ENCODE measurements at regions not wholly inside any gene's neighbourhood (a gene's known extent, or its start where the extent isn't known, plus 50 kb on each side); places are given as distances from the start of the nearest gene placed in this dataset.
A peak's percentile ranks its signal among the peaks of the same experiment; 100 is the strongest.

DNA sequence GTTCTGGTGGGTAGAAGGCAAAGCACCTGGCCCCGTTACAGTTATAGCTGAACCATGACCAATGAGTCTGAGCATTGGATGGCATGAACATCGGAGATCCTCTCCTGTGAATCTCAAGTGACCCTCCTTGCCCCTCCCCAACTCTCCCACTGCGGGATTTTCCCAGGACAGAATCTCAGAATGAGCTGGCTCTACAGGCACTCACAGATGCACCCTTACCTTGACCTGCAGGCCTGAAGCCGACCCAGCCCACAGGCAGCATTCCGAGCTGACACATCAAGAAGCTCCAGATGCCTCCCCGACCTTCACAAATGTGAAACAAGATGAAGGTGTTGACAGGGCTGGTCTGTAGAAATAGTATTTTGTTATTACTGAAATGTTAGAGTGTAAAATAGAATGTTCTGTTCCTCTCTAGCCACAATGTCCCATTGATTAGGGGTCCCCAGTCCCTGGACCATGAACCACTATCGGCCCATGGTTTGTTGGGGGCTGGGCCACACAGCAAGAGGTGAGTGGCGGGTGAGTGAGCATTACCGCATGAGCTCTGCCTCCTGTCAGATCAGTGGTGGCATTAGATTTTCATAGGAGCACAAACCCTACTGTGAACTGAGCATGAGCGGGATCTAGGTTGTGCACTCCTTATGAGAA is 263.4 kb downstream of the AUH start:
- DNase-seq, result no peak

DNA sequence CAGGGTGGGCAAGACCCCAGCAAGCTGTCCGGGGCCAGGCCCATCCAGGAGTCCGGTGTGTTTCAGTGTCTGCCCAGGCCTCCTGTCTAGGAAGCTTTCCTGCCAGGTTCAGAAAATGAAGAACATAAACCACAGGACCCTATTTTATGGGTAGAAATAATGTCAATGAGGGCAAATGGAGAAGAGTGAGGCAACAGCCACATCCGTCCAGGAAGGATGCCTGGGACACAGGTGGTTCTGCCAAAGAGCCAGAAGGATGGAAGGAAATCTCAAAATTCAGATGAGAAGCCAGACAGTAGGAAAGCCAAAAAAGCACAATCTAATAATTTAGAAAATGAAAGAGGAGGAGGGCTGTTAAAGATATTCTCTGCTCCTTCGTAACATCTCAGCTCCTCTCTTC is 262.3 kb downstream of the AUH start:
- DNase-seq, result no peak

DNA sequence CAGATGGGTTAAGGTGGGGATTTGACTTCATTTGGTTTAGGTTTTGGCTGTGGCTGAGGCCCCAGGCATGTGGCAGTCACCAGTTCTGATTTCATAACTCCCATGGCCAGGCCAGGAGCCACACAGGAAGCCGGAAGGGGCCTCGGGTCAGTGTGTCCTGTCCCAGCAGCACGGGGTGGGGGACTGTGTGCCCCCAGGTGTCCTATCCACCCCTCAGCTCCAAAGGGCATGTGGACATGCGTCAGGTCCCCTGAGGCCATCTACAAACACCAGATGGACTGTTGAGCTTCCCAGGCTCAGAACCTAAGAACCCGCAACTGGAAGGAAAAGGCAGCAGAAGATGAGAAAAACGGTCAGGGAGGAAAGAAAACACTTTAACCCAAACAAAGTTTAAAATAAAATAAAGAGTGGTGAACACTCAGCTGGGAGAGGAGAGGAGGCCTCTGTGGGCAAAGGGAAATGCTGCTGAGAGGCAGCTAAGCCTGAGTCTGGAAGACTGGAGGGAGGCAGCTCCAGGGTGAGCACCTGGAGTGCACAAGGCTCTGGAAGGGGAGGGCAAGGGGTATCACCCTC is 260.8 kb downstream of the AUH start:
- DNase-seq, result peak in 1 of 2 donors; percentile 39

DNA sequence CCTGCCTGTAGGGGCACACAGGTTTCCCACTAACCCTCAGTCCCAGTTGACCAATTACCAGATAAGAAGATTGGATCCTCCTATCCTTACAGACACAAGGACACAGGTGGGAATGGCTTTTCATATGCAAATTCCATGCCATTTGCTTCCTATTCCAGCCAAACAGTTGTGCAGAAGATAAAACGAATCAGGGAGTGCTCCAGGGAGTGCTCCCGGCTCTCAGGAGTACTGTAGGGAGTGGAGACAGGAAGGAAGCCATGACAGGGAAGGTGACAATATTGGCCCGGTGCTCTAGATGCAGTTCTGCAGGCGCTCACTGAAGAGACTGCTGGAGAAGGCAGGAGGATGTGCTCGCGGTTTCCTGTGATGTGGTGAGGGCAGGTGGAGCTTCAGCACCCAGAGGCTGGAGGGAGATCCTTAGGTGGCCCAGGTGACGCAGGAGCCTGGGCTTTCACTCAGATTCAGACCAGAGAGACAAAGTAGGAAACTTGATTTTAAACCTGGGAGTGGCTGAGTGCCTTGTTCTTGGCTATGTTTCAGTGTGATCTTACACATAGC is 260.0 kb downstream of the AUH start:
- no peak for DNase-seq

DNA sequence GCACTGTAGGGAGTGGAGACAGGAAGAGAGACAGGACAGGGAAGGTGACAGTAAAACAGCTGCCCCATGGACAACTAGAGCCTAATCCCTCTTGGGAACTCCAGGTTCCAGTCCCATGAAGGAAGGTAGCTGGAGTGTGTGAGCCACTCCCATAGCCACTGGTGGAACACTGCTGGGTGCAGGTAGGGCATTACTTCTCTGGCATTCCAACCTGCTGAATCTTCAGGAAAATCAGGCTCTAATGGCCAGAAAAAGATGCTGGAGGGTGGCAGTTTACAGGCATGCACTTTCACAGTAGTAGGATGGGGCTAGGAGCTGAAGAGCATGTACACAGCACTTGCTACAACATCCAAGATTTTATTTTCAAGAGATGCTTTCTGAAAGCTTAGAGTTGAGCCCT is 259.4 kb downstream of the AUH start:
- no peak for DNase-seq

DNA sequence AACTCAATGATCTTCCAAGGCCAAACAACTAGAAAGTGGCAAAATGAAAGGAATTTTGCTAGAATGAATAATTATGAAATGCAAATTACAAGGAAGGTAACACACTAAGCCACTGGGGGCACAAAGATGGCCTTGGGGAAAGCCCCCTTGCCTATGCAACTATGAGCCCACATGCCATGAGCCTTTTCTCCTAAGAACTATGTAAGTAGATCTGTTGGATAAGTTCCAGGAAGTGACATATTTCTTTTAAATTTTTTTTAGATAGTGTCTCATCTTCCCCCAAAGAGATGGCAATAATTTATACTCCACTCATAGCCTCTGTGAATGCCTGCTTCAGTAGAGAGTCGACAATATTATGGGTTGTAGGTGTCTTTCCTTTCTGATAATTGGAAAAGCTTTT is 257.8 kb downstream of the AUH start:
- no peak for DNase-seq

DNA sequence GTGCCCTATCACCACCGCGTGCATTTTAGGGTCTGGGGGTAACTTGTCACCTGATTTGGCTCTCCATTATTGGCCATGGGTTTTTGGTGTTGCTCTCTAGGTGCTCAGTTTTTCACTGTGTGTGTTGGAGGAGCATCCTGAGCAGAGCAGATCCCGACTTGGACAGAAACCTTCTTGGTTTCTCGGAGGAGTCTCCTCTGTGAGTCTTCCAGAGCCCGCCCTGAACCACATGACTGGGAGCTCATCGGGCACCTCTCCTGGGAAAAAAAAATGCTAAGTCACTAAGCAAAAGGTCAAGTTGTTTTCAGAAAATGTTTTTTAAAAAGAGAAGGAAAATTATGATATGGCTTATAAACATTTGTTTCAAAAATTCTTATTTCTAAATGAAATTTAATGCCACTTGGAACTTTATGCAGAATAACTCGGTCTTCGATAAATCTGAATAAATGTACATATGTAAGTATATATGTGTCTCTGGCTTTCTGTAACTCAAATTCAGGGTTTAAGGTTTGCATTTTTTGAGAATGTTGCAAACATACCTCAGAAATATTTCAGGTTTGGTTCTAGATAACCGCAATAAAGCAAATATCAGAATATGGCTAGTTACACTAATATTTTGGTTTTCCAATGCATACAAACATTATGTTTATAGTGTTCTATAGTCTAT is 255.2 kb downstream of the AUH start:
- DNase-seq, result no peak

DNA sequence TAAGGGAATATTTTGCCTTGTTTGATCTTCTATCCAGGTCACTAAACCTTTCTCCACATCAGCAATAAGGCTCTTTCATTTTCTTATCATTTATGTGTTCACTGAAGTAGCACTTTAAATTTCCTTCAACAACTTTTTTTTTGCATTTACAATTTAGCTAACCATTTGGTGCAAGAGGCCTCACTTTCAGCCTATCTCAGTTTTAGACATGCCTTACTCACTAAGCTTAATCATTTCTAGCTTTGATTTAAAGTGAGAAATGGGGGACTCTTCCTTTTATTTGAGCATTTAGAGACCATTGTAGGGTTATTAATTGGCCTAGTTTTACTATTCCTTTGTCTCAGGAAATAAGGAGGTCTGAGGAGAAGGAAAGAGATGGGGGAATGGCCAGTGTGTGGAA is 250.5 kb downstream of the AUH start:
- DNase-seq, result no peak

DNA sequence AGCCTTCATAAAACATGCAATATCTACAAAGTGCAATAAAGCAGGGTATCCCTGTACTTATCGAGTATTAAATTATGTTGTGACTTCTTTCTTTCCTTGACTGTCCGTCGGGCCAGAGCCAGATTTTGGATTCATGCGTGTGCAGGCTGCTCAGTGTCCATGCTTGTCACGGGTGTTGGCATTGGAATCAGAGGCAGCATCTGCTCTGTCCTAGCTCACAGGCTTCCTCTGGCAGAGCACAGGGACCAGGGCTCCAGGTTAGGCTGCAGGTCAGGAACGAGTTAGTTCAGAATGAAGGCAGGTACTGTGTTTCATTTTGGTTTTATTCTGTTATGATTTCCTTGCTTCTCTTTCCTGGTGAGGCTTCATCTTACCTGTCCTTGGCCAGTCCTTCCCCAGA is 249.8 kb downstream of the AUH start:
- DNase-seq, result no peak

DNA sequence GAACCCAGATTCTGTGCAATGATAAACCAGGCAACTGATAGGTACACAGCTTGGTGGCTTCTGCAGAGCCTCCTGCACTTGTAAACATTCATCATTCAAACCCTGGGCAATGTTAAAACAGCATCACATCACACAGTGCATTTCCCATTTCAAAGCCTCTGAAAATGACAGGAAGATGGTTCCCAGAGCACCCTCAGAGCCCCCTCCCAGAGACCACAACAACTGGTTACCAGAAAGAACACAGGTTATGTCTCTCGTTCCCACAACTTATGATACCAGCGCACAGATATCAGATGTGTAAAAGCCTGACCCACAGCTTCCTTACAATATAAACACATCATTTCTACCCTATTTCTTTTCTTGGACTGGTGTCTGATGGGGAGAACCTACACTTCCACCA is 248.7 kb downstream of the AUH start:
- DNase-seq, result no peak

DNA sequence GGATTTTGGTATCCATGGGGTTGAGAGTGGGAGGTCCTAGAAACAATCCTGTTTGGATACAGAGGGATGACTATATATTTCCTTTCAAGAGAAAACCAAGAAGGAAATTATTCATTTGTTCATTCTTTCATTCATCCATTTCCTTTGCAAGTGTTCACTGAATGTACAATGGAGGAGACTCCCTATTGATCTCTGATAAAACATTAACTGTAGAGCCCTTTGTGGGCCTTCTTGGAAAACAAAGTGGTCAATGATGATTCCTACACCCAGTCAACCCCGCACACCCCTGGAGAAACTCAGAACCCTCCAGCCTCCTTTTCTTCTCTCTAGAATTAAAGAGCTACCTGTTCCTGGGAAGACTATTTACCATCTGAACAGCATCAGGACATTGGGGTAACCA is 247.3 kb downstream of the AUH start:
- DNase-seq, result no peak

DNA sequence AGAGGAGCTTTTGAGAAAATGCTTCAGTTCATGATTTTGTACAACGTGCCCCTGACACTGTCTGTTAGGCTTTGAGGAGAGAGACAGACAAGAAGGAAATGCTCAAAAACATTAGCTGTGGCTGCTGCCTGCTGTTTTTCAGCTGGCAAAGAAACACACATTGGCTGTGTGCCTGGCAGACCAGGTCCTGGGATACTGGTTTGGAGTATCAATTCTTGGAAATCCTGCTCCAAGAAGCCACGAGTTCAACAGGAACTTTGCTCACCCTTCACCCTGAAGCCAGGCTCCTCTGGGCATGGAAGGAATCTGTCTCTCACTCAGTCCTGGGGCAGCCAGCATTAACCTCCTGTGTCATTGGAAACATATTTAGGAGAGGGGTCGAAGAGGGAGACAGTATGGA is 245.5 kb downstream of the AUH start:
- DNase-seq, result peak in 1 of 2 donors; percentile 51

DNA sequence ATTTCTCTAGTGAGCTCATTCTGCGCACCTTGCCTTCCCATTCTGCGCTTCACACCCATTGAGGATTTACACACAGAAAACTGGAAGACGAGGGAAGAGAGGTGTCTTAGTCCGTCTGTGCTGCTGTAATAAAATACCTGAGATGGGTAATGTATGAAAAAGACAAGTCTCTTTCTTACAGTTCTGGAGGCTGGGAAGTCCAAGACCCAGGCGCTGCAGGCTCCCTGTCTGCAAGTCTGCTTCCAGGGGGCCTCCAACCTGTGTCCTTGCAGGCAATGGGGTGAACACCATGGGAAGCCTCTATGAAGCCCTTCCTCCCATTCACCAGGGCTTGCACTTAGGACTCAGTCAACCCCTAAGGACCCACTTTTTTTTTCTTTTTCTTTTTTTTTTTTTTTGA is 245.0 kb downstream of the AUH start:
- DNase-seq, result no peak

DNA sequence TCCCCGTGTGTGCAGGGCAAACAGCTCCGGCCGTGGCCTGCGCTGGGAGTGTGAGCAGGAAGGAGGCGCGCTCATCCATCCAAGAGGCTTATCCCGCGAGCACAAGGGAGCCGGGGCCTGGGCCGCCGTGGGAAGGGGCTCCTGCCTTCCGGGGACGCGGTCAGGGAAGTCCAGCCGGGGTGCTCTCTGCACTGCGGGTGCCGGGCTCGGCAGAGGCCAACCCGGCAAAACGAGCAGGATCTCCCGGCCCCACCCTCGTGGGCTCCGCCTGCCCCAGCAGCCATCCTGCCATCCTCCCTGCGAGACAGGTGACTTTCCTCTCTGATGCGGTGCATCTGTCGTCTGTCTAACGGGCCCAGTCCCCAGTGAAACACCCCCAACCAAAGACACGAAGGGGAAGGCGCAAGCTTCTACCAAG is 244.2 kb downstream of the AUH start:
- no peak for DNase-seq

DNA sequence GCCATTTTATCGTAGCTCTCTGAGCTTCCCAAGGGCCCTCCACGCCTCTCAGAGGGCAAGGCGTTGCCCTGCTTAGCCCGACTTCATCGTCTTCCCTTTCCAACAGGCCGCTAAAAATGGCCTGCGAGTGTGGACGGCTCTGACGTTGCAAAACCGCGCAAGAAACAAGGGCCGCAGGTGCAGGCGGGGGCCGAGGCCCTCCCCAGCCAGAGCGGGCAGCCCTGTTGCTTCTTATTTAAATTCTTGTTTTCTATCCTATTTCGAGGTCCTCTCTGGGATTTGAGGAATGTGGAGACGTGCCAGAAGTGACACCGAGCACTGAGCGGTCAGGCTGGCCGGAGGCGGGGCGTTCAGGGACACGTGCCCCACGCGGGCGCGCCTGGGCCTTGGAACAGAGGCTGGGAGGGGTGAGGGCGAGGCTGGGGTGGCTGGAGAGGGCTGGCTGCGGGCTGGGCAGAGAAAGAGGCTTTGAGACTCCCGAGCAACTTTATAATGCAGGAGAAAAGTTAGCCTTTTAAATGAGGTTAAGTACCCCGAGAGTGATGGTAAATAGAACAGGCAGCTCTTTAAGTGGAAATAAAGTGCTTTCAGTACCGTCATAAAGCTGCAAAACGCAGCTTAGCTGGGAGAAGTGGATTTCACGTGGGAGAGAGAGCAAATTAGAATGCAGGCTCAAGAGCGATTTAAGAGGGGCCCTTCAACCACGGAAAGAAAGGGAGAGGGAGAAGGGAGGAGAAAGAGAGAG is 243.6 kb downstream of the AUH start:
- peak; percentile 82 to 86 for DNase-seq

DNA sequence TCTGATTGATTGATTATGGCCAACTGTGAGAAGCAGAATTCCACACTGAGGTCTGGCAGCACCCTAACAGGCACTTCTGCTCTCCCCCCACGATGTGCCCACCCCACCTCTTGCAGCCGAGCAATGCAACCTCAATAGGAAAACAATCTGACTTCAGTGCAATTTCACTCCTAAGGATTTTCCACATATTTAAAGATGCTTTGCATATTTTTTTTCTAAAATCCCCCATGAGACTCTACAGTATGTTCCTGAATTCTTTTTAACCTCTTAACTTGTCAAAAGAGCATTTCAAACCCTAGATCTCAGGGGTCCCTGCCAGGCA is 243.1 kb downstream of the AUH start:
- no peak for DNase-seq

DNA sequence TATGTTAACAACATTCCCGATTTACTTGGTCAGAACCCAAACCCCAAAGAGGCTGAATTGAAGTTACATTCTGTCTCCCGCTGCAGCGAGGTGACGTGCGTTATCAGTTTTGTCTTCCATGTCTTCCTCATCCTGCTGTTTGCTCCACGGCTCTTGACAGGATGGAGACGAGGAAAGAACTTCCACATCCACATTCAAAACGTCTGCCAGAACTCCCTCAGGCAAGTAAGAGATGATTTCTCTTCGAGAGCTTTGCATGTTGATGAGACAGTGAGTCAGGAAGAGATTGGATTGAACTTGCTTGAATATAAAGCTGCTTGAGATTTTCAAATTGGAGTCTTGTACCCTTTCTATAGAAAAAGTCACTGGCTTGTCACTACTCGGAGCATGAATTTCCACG is 242.6 kb downstream of the AUH start:
- no peak for DNase-seq

DNA sequence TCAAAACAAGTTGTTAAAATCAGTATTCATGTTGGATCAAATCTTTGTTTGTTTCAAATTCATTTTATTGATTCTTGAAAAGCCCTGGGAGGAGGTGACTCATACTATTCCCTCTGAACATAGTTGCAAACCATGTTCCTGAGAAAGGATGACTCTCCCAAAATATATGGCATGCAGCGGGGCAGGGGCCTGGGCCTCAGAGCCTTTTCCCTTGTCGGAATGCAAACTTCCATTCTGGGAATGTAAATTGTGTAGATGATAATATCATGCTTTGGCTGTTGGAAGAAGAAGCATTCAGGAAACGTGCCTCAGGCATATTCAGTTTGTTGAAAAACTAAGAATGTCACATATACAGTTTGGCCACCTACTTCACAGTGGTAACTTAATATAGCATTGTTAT is 242.0 kb downstream of the AUH start:
- DNase-seq, result no peak

DNA sequence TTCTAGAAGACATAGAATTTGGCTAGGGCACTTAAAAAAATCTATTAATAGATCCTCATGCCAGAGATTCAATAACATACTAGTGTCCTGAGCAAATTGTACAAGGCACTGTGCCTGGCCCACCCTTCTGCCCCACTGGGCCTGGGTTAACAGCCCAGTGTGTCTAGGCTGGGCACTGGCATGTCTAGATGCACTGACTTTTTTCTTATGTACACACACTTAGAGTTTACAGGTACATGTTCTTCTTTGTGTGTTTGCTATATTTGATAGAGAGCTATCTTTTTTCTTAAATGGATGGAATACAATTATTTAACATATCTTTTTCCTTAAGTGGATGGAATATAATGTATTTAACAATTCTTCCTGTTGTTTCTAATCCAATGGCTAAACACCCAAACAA is 241.5 kb downstream of the AUH start:
- no peak for DNase-seq

DNA sequence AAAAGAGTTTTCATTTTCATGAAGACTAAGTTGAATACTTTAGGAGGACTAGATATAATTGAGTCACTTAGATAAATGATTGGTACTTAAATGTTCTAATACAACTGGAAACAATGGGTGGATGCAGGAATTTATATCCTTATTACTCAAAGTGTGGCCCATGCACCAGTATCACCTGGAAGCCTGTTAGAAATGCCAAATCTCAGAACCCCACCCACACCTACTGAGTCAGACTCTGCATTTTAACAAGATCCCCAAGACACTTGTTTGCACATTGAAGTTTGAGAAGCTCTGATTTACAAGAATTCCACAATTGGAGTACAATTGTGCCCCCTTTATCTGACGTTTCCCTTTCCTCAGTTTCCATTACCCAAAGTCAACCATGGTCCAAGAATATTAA is 239.0 kb downstream of the AUH start:
- DNase-seq, result no peak

DNA sequence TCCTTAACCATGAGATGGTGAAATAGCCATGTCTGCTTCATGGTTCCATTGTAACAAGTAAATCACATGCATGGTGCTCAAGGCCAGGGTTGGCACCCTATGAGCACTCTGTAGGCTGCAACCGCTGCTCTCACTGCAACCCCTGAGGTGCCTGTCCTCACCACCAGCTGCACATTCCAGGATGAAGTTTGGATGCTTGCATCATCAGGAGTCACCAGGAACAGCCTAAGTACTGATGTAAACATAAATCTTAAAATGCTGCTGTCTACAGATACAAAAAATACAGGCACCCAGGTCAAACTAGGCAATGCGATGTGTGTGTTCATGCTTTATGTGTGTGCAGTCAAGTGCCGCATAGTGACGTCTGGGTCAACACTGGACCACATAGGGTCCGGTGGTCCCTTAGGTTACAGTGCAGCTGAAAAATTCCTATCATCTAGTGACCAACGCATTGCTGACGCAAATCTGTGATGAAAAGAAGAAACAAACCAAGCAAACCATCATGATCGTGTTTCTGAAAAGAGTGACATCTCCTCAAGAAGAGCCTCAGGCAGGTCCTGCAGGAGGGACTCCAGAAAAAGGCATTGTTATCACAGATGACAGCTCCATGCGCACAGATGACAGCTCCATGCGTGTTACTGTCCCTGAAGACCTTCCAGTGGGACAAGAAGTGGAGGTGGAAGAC is 234.8 kb downstream of the AUH start:
- no peak for DNase-seq

DNA sequence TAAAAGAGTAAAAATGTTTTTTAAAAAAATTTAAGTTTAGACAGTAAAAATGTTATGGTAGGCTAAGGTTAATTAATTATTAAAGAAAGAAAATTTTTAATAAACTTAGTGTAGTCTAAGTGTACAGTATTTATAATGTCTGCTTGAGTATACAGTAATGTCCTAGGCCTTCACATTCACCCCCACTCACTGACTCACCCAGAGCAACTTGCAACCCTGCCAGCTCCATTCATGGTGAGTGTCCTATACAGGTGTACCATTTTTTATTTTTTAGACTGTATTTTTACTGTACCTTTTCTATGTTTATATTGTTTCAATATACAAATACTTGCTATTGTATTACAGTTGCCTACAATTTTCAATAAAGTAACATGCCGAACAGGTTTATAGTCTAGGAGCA is 234.1 kb downstream of the AUH start:
- DNase-seq, result no peak

Measured in right lung (tissue), 2 donors.